ENCODE measurements at regions not wholly inside any gene's neighbourhood (a gene's known extent, or its start where the extent isn't known, plus 50 kb on each side); places are given as distances from the start of the nearest gene placed in this dataset.

- no peak for TF ChIP-seq RBBP5 (IDR thresholded peaks at IDR 0.05; ENCODE audit: borderline replicate concordance, insufficient read depth, low read length, poor library complexity, severe bottlenecking)
- TF ChIP-seq FOXK1 (CRISPR knock-in tag; IDR thresholded peaks at IDR 0.05; ENCODE audit: borderline replicate concordance) = no peak
- TF ChIP-seq, protein P1, sequence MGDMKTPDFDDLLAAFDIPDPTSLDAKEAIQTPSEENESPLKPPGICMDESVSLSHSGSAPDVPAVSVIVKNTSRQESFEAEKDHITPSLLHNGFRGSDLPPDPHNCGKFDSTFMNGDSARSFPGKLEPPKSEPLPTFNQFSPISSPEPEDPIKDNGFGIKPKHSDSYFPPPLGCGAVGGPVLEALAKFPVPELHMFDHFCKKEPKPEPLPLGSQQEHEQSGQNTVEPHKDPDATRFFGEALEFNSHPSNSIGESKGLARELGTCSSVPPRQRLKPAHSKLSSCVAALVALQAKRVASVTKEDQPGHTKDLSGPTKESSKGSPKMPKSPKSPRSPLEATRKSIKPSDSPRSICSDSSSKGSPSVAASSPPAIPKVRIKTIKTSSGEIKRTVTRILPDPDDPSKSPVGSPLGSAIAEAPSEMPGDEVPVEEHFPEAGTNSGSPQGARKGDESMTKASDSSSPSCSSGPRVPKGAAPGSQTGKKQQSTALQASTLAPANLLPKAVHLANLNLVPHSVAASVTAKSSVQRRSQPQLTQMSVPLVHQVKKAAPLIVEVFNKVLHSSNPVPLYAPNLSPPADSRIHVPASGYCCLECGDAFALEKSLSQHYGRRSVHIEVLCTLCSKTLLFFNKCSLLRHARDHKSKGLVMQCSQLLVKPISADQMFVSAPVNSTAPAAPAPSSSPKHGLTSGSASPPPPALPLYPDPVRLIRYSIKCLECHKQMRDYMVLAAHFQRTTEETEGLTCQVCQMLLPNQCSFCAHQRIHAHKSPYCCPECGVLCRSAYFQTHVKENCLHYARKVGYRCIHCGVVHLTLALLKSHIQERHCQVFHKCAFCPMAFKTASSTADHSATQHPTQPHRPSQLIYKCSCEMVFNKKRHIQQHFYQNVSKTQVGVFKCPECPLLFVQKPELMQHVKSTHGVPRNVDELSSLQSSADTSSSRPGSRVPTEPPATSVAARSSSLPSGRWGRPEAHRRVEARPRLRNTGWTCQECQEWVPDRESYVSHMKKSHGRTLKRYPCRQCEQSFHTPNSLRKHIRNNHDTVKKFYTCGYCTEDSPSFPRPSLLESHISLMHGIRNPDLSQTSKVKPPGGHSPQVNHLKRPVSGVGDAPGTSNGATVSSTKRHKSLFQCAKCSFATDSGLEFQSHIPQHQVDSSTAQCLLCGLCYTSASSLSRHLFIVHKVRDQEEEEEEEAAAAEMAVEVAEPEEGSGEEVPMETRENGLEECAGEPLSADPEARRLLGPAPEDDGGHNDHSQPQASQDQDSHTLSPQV (IDR thresholded peaks at IDR 0.05) = no peak
- TF ChIP-seq, protein P2, sequence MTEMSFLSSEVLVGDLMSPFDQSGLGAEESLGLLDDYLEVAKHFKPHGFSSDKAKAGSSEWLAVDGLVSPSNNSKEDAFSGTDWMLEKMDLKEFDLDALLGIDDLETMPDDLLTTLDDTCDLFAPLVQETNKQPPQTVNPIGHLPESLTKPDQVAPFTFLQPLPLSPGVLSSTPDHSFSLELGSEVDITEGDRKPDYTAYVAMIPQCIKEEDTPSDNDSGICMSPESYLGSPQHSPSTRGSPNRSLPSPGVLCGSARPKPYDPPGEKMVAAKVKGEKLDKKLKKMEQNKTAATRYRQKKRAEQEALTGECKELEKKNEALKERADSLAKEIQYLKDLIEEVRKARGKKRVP (CRISPR knock-in tag; IDR thresholded peaks at IDR 0.05) = no peak
- no peak for TF ChIP-seq NR1H2 (CRISPR knock-in tag; IDR thresholded peaks at IDR 0.05)
- TF ChIP-seq KDM1A (IDR thresholded peaks at IDR 0.05) = no peak
- no peak for TF ChIP-seq SLC30A9 (CRISPR knock-in tag; IDR thresholded peaks at IDR 0.05)
- no peak for TF ChIP-seq MCM7 (IDR thresholded peaks at IDR 0.05)
- no peak for TF ChIP-seq MCM2 (IDR thresholded peaks at IDR 0.05; ENCODE audit: low read depth)
- TF ChIP-seq CBFB (CRISPR knock-in tag; IDR thresholded peaks at IDR 0.05) = no peak
- TF ChIP-seq GABPA (tag; conservative IDR thresholded peaks at IDR 0.05; ENCODE audit: low read depth) = no peak
Measured at GRCh38 chr6:167552258-167552630, 227.4 kb downstream of the TTLL2 start.
